Peyer's patch (tissue), 4 donors: ENCODE measurements at regions not wholly inside any gene's neighbourhood (a gene's known extent, or its start where the extent isn't known, plus 50 kb on each side); places are given as distances from the start of the nearest gene placed in this dataset.

ENCODE experiments used
- DNase-seq, 3 donors: peaks; one replicate each; pipeline ENCODE4 v3.0.0-alpha.2; 2017 to 2019
- H3K27ac ChIP-seq, 4 donors: fragments of 200-600 bp; sonication (generic); one replicate each; pipeline ENCODE4 v1.5.1; 2016 to 2019
- H3K27me3 ChIP-seq, 2 donors: fragments of 200-600 bp; sonication (generic); one replicate each; pipeline ENCODE4 v1.5.1; 2019
- H3K36me3 ChIP-seq, 3 donors: fragments of 200-600 bp; sonication (generic); one replicate each; pipeline ENCODE4 v1.5.1; 2016 to 2019
- H3K4me1 ChIP-seq, 4 donors: fragments of 200-600 bp; sonication (generic); one replicate each; pipeline ENCODE4 v1.5.1; 2016 to 2019
- H3K4me3 ChIP-seq, 4 donors: fragments of 200-600 bp; sonication (generic); 1 replicate in 3 of 4; 2 replicates in 1 of 4; pipeline ENCODE4 v1.5.1; 2016 to 2019; ENCODE audit warnings: mild to moderate bottlenecking in 1 of 4
- H3K9me3 ChIP-seq, 4 donors: fragments of 200-600 bp; sonication (generic); one replicate each; pipeline ENCODE4 v1.5.1; 2016 to 2019; ENCODE audit warnings: mild to moderate bottlenecking in 1 of 4
- CTCF ChIP-seq, 6 experiments: fragments of 450-650 bp in 4 of 6; fragments of 200-600 bp in 2 of 6; sonication (generic) in 1 of 6; IDR thresholded peaks; one replicate each; pipeline ENCODE4 v1.5.1; 2017 to 2019; ENCODE audit warnings: antibody characterized with exemption in 6 of 6, mild to moderate bottlenecking in 3 of 6, moderate library complexity in 1 of 6
- POLR2A ChIP-seq, 2 donors: fragments of 450-650 bp; IDR thresholded peaks; one replicate each; pipeline ENCODE4 v1.5.1; 2017; ENCODE audit warnings: antibody characterized with exemption in 2 of 2, mild to moderate bottlenecking in 2 of 2, moderate library complexity in 2 of 2

- DNase-seq: no peak
- Histone ChIP-seq H3K36me3 (no peaks in the 10 kb centered on the region), H3K27ac (no peak overlapping the region), H3K27me3 (no peaks in the 10 kb centered on the region), H3K4me3 (no peak overlapping the region), H3K4me1 (no peaks in the 10 kb centered on the region), H3K9me3 (no peaks in the 10 kb centered on the region)
- TF ChIP-seq POLR2A (IDR thresholded peaks at IDR 0.05): no peak
- no peak for TF ChIP-seq CTCF (IDR thresholded peaks at IDR 0.05)
Observed at GRCh38 chr2:7515327-7515726, 598.1 kb downstream of the RNF144A start.

GRCh38 chr2:7516484-7517063 lies 599.4 kb downstream of the RNF144A start:
- Histone ChIP-seq H3K27ac (no peak overlapping the region), H3K9me3 (no peaks in the 10 kb centered on the region), H3K36me3 (no peaks in the 10 kb centered on the region), H3K4me3 (no peak overlapping the region), H3K4me1 (no peaks in the 10 kb centered on the region), H3K27me3 (no peaks in the 10 kb centered on the region)
- DNase-seq: no peak
- TF ChIP-seq POLR2A (IDR thresholded peaks at IDR 0.05): no peak
- TF ChIP-seq CTCF (IDR thresholded peaks at IDR 0.05): no peak

DNA sequence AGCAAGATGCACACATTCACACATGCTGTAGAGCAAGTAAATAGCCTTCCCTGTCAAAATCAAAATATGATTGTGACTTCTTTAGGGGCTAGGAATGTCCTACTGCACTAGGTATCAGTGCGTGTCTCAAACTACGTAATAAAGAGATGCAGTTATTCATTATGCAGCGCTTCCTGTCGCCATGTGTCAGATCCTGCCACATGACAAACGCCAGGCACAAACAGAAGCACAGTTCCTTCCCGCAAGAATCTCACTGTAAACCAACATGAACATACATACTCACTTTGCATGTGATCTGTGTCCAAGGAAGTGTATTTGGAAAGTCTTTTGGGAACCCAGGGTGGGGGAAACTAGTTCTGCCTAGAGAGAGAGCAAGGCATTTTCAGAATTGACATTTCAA lies 599.9 kb downstream of the RNF144A start:
- Histone ChIP-seq H3K36me3 (no peaks in the 10 kb centered on the region), H3K27me3 (no peaks in the 10 kb centered on the region), H3K4me3 (no peak overlapping the region), H3K9me3 (no peaks in the 10 kb centered on the region), H3K4me1 (no peaks in the 10 kb centered on the region), H3K27ac (no peak overlapping the region)
- DNase-seq: peak in 1 of 3 donors; percentile 57
- no peak for TF ChIP-seq CTCF (IDR thresholded peaks at IDR 0.05)
- TF ChIP-seq POLR2A (IDR thresholded peaks at IDR 0.05): no peak

DNA sequence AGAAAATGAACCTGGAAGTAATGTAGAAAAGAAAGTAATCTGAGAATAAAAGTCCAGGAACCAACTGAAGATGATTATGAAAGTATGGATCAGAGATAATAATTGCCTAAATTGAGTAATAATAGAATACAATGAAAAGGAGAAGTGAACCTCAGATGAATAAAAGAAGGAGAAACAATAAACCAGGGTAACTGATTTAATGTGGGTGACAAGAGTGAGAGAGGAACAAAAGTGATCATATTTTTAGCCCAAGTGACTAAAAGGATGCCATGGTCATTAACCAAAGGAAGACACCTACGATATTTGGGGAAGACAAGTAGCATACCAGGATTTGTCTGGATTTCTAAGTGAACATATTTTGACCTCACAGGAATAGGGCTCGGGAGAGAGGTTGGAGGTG lies 600.6 kb downstream of the RNF144A start:
- DNase-seq: no peak
- no peaks in the 10 kb centered on the region for H3K36me3 ChIP-seq
- no peaks in the 10 kb centered on the region for H3K4me1 ChIP-seq
- no peak overlapping the region for H3K4me3 ChIP-seq
- H3K9me3 ChIP-seq: no peaks in the 10 kb centered on the region
- no peak for TF ChIP-seq POLR2A (IDR thresholded peaks at IDR 0.05)
- no peak for TF ChIP-seq CTCF (IDR thresholded peaks at IDR 0.05)
- no peak overlapping the region for H3K27ac ChIP-seq
- H3K27me3 ChIP-seq: no peaks in the 10 kb centered on the region

- no peak for DNase-seq
Observed at GRCh38 chr2:7523481-7524120, 606.4 kb downstream of the RNF144A start.

More at GRCh38 chr2:7523481-7524120, 606.4 kb downstream of the RNF144A start:
- Histone ChIP-seq H3K36me3 (no peaks in the 10 kb centered on the region), H3K27me3 (no peaks in the 10 kb centered on the region), H3K4me3 (no peak overlapping the region), H3K27ac (no peak overlapping the region), H3K4me1 (no peaks in the 10 kb centered on the region), H3K9me3 (no peaks in the 10 kb centered on the region)
- no peak for TF ChIP-seq POLR2A (IDR thresholded peaks at IDR 0.05)
- no peak for TF ChIP-seq CTCF (IDR thresholded peaks at IDR 0.05)
